GM12892 (cell line): ENCODE measurements at regions not wholly inside any gene's neighbourhood (a gene's known extent, or its start where the extent isn't known, plus 50 kb on each side); places are given as distances from the start of the nearest gene placed in this dataset.

Experiments
- POLR2A ChIP-seq: IDR thresholded peaks from 2 replicates; pipeline ENCODE4 v1.6.1; 2011; ENCODE audit warnings: low read depth, low read length, control low read depth
- POLR2AphosphoS5 ChIP-seq: IDR thresholded peaks from 2 replicates; pipeline ENCODE4 v1.6.1; 2011; ENCODE audit warnings: low read depth, low read length, control low read depth
- TAF1 ChIP-seq: IDR thresholded peaks from 2 replicates; pipeline ENCODE4 v1.6.1; 2011; ENCODE audit warnings: low read depth, mild to moderate bottlenecking, control low read depth, low read length, borderline replicate concordance

DNA sequence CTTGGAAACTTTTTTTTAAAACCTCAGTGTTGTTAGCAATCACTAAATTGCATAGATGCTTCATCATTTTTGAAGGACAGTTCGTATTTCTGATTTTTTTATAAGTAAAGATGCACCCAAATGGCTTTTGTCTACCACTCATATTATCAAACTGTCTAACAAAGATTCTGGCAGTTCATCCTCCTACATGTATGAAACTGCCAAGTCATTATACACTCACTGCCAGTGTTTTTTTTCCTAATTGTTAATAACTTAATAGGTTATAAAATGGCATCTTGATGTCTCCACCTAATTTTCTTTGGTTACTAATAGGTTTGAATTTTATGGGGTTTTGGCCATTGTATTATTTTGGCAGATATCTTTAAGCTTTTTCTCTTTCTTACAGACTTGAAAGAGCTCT is 77.0 kb downstream of the HTR5A start:
- no peak for TF ChIP-seq POLR2AphosphoS5
- no peak for TF ChIP-seq POLR2A
- no peak for TF ChIP-seq TAF1
